Islet of Langerhans (tissue), 1 donor: ENCODE measurements at regions not wholly inside any gene's neighbourhood (a gene's known extent, or its start where the extent isn't known, plus 50 kb on each side); places are given as distances from the start of the nearest gene placed in this dataset.
"Not testable (repeated sequence)": the region's sequence is repeated elsewhere in the genome, so short reads cannot be mapped to it uniquely, and the experiment has no call there.

ENCODE experiments used
- FAIRE-seq: peaks from one replicate; lab custom pipeline; 2011; peaks lifted over from hg19 to GRCh38; lab: Jason Lieb, UNC

- no peak for FAIRE-seq
Observed at GRCh38 chr12:60714141-60714900, 1118.5 kb downstream of the SLC16A7 start.

GRCh38 chr12:60724475-60724874 is 1128.6 kb downstream of the SLC16A7 start:
- FAIRE-seq = no peak

DNA sequence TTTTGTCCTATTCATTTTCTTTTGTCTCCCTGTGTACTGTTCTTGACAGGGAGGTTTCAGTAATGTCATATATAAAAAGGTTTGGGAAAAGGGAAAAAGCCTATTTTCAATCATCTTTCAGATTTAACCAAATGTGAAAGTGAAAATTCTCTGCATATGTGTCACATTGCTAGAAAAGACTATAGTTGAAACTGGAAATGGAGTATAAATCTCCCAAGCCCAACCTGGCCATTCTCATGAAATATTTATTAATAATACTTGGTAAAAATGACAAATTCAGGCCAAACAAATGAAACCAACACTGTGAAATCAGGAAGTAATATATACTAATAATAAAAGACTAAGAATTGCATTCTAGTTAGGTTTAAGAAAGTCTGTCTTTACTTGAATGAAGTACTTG is 1129.2 kb downstream of the SLC16A7 start:
- no peak for FAIRE-seq

DNA sequence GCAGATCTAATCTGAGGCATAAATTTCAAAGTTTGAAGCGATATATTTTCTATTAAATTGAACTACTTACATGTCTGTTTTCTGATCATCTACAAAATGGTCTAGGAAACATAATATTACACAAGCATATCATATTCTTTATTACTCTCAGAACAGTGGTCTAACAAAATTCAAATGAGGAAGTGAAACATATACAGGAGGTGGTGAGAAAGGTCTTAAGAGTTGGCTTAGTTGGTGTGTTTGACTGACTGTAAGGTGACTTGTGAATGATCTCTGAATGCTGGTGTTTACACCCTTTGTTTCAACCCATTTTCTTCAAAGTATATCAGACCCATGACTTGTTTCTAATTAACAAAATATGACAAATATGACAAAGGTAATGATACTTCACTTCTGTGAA is 1156.8 kb downstream of the SLC16A7 start:
- no peak for FAIRE-seq

GRCh38 chr12:60758224-60758623 is 1162.4 kb downstream of the SLC16A7 start:
- no peak for FAIRE-seq

DNA sequence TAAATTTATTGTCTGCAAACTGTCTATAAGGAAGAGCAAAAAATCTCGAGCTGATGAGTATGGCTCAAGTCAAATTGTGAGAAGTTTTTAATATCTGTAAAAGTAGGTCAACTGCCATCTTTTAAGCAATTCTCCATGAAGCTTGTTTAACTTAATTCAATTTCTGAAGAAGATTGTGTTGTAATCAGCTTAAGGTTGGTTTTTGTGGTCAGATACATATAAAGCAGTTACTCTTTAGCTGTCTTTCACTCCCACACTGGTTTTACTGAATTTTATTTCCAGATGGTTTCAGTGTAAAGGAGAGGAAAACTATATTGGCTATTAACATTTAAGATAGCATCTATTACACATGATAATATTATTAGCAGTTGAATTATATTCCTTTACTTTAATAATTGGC is 1165.1 kb downstream of the SLC16A7 start:
- no peak for FAIRE-seq

DNA sequence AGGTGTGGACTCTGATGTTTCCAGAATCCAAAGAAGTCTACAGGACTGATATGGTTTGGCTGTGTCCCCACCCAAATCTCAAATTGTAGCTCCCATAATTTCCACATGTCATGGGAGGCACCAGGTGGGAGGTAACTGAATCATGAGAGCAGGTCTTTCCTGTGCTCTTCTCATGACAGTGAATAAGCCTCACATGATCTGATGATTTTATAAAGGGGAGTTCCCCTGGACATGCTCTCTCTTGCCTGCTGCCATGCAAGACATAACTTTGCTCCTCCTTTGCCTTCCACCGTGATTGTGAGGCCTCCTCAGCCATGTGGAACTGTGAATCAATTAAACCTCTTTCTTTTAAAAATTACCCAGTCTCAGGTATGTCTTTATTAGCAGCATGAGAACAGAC is 1205.3 kb downstream of the SLC16A7 start:
- not testable (repeated sequence) for FAIRE-seq

GRCh38 chr12:60803147-60803546 is 1207.3 kb downstream of the SLC16A7 start:
- no peak for FAIRE-seq

- FAIRE-seq = peak; percentile 49
Observed at GRCh38 chr12:60805364-60805763, 1209.5 kb downstream of the SLC16A7 start.

GRCh38 chr12:60819794-60820193 is 1224.0 kb downstream of the SLC16A7 start:
- no peak for FAIRE-seq

DNA sequence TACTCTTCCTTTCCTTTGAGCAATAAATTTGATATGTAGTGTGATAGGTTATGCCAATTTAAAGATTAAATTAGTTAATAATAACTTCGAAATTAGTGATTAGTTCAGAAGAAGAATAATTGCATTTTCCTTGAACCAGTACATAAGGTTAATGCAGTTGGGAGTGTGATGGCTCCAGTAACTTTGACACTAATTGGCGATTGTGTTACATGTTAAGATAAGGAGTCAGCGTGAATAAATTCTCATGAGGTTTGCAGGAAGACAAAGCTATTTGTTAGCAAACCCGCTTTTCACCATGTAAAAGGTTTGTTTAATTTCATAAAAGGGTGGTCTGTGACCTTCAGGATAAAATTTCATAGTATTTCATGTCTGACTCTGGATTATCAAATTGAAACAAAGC is 1226.8 kb downstream of the SLC16A7 start:
- no peak for FAIRE-seq

DNA sequence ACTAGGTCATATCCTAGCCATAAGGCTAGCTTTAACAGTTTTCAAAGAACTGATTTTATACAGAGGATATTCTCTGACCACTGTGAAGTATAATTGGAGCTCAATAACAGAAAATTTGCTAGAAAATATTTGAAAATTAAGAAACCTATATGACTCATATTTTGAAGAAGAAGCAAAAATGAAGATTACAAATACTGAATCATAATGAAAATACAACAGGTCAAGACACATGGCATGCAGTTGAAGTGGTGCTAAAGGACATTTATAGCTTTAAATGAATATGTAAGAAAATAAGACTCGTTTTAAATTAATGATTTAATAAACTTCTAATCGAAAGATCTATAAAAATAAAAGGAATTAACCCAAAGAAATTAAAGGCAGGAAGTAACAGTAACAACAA is 1234.6 kb downstream of the SLC16A7 start:
- no peak for FAIRE-seq

- no peak for FAIRE-seq
Observed at GRCh38 chr12:60832290-60832689, 1236.5 kb downstream of the SLC16A7 start.

DNA sequence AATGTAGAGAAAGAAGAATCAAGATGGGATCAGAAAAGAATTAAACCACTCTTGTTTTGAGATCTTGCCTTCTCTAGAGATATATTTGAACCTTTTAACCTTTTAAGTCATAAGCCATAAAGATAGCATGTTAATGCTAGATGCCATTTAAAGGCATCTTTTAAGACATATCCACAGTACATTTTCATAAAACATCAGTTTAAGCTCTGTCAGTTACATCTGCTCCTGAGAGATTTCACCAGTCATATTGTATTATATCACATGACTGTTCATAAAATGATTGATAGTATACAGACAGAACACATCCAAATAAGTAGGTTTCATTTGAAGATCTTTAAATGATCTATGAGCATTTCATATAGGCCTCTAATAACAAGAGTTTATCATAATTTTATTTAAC is 1238.5 kb downstream of the SLC16A7 start:
- FAIRE-seq = no peak

DNA sequence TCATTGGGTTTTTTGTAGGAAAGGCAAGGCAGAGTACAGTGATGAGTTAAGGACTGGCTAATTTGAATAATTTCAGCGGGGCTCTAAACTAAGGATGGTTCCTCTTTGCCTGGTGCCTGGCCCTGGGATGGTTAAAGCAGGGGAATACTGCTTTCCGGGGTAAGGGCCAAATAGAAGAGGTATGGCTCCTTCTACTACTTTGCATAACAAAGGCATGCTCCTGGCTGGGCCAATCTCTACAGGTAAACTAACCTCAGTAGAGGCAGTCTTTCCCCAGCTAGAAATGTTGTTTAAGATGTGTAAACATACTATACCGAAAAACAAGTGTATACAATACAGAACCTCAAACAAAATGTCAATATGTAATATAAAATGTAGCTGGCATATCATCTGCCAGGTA is 1239.0 kb downstream of the SLC16A7 start:
- no peak for FAIRE-seq

- FAIRE-seq = no peak
Observed at GRCh38 chr12:60836651-60837050, 1240.8 kb downstream of the SLC16A7 start.

DNA sequence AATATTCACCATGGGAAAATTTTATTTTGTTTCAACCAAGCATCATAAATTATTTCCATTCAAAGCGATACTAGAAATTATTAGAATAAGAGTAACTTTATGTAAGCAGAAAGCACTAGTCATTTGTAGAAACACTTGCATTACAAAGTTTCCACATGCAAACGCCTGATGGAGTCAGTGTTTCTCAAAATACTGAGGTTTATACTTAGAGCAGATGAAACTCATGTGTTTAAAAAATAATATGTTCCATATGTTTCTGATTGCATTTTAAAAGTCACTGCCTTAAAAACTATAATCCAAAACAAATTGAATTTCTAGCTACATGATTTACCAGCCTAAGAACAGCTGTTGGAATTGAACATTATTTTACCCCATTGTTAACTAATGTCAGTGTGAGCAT is 1246.4 kb downstream of the SLC16A7 start:
- FAIRE-seq = peak; percentile 53

DNA sequence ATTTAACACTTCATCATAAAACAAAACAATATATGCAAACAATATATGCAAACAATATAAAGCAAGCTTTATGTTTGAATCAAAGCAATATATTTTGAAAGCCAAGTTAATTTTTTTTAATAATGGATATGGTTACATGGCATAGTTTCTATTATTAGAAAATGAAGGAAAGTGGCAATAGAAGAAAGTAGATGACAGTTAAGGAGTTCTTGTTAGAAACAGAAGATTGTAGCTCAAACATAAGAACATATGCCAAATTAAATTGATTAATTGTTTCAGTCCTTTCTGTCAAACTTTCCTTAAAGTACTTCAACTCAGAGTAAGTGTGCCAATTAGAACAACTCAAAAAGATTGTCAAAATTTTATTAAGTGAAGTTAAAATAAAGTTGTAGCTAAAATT is 1248.3 kb downstream of the SLC16A7 start:
- no peak for FAIRE-seq

- no peak for FAIRE-seq
Observed at GRCh38 chr12:60844875-60845274, 1249.0 kb downstream of the SLC16A7 start.

DNA sequence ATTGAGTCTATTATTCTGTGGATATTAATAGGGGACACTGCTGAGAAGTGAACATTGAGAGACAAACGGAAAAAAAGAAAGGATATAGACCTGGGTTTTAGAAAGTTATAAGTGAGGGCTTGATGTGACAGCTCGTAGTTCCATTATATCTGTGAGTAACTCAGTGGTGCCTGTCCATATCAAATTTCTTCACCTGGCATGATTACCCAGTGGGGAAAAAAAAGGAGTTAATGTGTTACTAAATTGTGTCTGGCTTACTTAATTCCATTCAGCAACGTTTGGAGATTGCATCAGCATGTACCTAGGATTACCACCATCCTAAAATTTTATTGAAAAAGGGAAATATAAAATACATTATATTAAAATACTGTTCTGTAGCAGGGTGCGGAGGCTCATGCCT is 1249.9 kb downstream of the SLC16A7 start:
- FAIRE-seq = no peak

GRCh38 chr12:60847281-60847680 is 1251.5 kb downstream of the SLC16A7 start:
- no peak for FAIRE-seq

GRCh38 chr12:60849723-60850122 is 1253.9 kb downstream of the SLC16A7 start:
- FAIRE-seq = no peak

GRCh38 chr12:60853407-60853806 is 1257.6 kb downstream of the SLC16A7 start:
- no peak for FAIRE-seq

GRCh38 chr12:60863421-60863820 is 1267.6 kb downstream of the SLC16A7 start:
- FAIRE-seq = no peak

DNA sequence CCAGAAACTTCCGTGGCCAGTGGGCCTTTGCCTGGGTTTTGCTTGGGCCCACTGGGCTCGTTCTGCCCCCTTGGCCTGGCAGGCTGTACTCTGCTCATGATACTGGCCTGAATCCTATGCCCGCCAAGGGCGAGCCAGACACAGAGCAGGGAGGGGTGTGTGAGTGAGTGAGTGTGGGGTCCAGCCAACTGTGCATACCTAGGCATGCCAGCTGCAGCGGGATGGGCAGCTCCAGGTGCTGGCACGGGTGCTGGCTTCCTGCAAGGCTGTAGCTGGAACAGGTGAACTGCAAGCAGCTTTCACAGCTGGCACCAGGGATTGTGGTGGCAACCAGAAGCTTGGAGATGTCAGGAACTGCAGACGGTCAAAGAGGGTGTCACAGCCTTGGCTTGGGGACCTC is 1276.4 kb downstream of the SLC16A7 start:
- FAIRE-seq = no peak
